ENCODE measurements at regions not wholly inside any gene's neighbourhood (a gene's known extent, or its start where the extent isn't known, plus 50 kb on each side); places are given as distances from the start of the nearest gene placed in this dataset.
A peak's percentile ranks its signal among the peaks of the same experiment; 100 is the strongest.

- no peak overlapping the region for H3K27ac ChIP-seq (ENCODE audit: low read length)
- TF ChIP-seq EZH2phosphoT487 (IDR thresholded peaks at IDR 0.05; ENCODE audit: borderline replicate concordance, low read length) (no peak), EZH2 (IDR thresholded peaks at IDR 0.05; ENCODE audit: low read length, unreplicated experiment) (no peak), CTCF (conservative IDR thresholded peaks at IDR 0.05; ENCODE audit: low read depth, low read length) (no peak)
- ChIA-PET POLR2A (ENCODE audit: unreplicated experiment) (no interaction called here), CTCF (no interaction called here)
- no TSS peak for BruUV-seq (replicated peaks)
- no peaks in the 10 kb centered on the region for H3K27me3 ChIP-seq (ENCODE audit: low read length)
- DNase-seq, result no peak
- H3K9me3 ChIP-seq (ENCODE audit: low read length), result no peaks in the 10 kb centered on the region
- H3K4me3 ChIP-seq (ENCODE audit: low read length), result no peak overlapping the region
- H3K9ac ChIP-seq (ENCODE audit: low read length), result no peak overlapping the region
- intact Hi-C loops (cut with micrococcal nuclease), result no loop called here
- no peaks in the 10 kb centered on the region for H3K79me2 ChIP-seq (ENCODE audit: low read length)
- no peaks in the 10 kb centered on the region for H3K4me1 ChIP-seq (ENCODE audit: insufficient read depth, low read length)
- ATAC-seq, result no peak
- no peak overlapping the region for H3K4me2 ChIP-seq (ENCODE audit: low read length)
- H3K36me3 ChIP-seq (ENCODE audit: low read depth, low read length), result no peaks in the 10 kb centered on the region
- H4K20me1 ChIP-seq (ENCODE audit: low read length), result no peaks in the 10 kb centered on the region
- no peak overlapping the region for H2AFZ ChIP-seq (ENCODE audit: low read length)
- H3K9me2 ChIP-seq (replicated peaks; ENCODE audit: low read length), result no peaks in the 10 kb centered on the region
- H3F3A ChIP-seq (ENCODE audit: low read length, unreplicated experiment), result no peaks in the 10 kb centered on the region
Observed at GRCh38 chr7:84271543-84271942, 77.0 kb upstream of the SEMA3A start.

GRCh38 chr7:84264396-84264795, 69.8 kb upstream of the SEMA3A start:
- ATAC-seq, result peak; percentile 18; the same call in 1 of the 2 replicates
- TF ChIP-seq EZH2phosphoT487 (IDR thresholded peaks at IDR 0.05; ENCODE audit: borderline replicate concordance, low read length), result no peak
- no peak for TF ChIP-seq CTCF (conservative IDR thresholded peaks at IDR 0.05; ENCODE audit: low read depth, low read length)
- no peak for TF ChIP-seq EZH2 (IDR thresholded peaks at IDR 0.05; ENCODE audit: low read length, unreplicated experiment)
- Histone ChIP-seq H3F3A (ENCODE audit: low read length, unreplicated experiment) (no peaks in the 10 kb centered on the region), H3K9me3 (ENCODE audit: low read length) (no peaks in the 10 kb centered on the region), H3K36me3 (ENCODE audit: low read depth, low read length) (no peaks in the 10 kb centered on the region), H3K4me3 (ENCODE audit: low read length) (no peak overlapping the region), H3K27me3 (ENCODE audit: low read length) (no peaks in the 10 kb centered on the region), H3K9me2 (replicated peaks; ENCODE audit: low read length) (no peaks in the 10 kb centered on the region), H3K4me1 (ENCODE audit: insufficient read depth, low read length) (peaks cover 8% of the 10 kb centered on the region), H3K9ac (ENCODE audit: low read length) (no peak overlapping the region), H4K20me1 (ENCODE audit: low read length) (no peaks in the 10 kb centered on the region), H3K27ac (ENCODE audit: low read length) (no peak overlapping the region), H2AFZ (ENCODE audit: low read length) (no peak overlapping the region), H3K4me2 (ENCODE audit: low read length) (no peak overlapping the region), H3K79me2 (ENCODE audit: low read length) (no peaks in the 10 kb centered on the region)
- ChIA-PET CTCF (no interaction called here), POLR2A (ENCODE audit: unreplicated experiment) (no interaction called here)
- intact Hi-C loops (cut with micrococcal nuclease), result no loop called here
- DNase-seq, result peak; percentile 27
- no TSS peak for BruUV-seq (replicated peaks)

- DNase-seq (no peak), ATAC-seq (no peak)
- CTCF ChIA-PET, result no interaction called here
- TF ChIP-seq CTCF (conservative IDR thresholded peaks at IDR 0.05; ENCODE audit: low read depth, low read length) (no peak), EZH2phosphoT487 (IDR thresholded peaks at IDR 0.05; ENCODE audit: borderline replicate concordance, low read length) (no peak), EZH2 (IDR thresholded peaks at IDR 0.05; ENCODE audit: low read length, unreplicated experiment) (no peak)
- Histone ChIP-seq H3F3A (ENCODE audit: low read length, unreplicated experiment) (no peaks in the 10 kb centered on the region), H3K9me3 (ENCODE audit: low read length) (no peaks in the 10 kb centered on the region), H3K4me1 (ENCODE audit: insufficient read depth, low read length) (peaks cover 8% of the 10 kb centered on the region), H3K4me3 (ENCODE audit: low read length) (no peak overlapping the region), H2AFZ (ENCODE audit: low read length) (no peak overlapping the region), H3K27me3 (ENCODE audit: low read length) (no peaks in the 10 kb centered on the region), H3K36me3 (ENCODE audit: low read depth, low read length) (no peaks in the 10 kb centered on the region), H3K9ac (ENCODE audit: low read length) (no peak overlapping the region), H3K27ac (ENCODE audit: low read length) (no peak overlapping the region), H3K79me2 (ENCODE audit: low read length) (no peaks in the 10 kb centered on the region), H4K20me1 (ENCODE audit: low read length) (no peaks in the 10 kb centered on the region), H3K9me2 (replicated peaks; ENCODE audit: low read length) (no peaks in the 10 kb centered on the region), H3K4me2 (ENCODE audit: low read length) (no peak overlapping the region)
- intact Hi-C loops (cut with micrococcal nuclease), result no loop called here
- no TSS peak for BruUV-seq (replicated peaks)
- POLR2A ChIA-PET (ENCODE audit: unreplicated experiment), result no interaction called here
Observed at GRCh38 chr7:84263106-84263505, 68.5 kb upstream of the SEMA3A start.

All from PC-3 (cell line).